ENCODE measurements at regions not wholly inside any gene's neighbourhood (a gene's known extent, or its start where the extent isn't known, plus 50 kb on each side); places are given as distances from the start of the nearest gene placed in this dataset.

DNA sequence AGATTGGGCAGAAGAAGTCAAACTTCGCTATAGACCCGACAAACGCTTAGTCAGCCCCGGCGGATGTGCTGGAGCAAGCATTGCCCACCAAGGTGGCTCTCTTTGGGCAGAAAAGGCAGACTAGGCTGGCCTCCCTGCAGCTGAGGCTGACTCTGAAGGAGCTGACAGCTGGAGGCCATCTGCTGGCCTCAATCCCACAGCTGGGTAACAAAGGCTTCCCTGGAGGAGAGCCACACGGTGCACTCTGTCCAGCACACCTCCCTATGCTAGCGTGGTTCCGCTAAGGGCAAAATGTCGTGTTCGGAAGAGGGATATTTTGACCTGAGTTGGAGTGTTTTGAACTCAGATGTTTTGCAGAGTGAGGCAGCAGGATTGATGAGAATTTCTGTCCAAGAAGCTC, 103.5 kb upstream of the PTCH1 start:
- intact Hi-C loops (cut with DNase I), result no loop called here
- peak in 1 of 4 donors; percentile 27 for DNase-seq
- Histone ChIP-seq H3K27ac (no peak overlapping the region), H3K36me3 (no peaks in the 10 kb centered on the region), H3K4me3 (no peak overlapping the region), H3K4me1 (no peaks in the 10 kb centered on the region), H3K27me3 (no peaks in the 10 kb centered on the region), H3K9me3 (no peaks in the 10 kb centered on the region)
- TF ChIP-seq, protein P1, sequence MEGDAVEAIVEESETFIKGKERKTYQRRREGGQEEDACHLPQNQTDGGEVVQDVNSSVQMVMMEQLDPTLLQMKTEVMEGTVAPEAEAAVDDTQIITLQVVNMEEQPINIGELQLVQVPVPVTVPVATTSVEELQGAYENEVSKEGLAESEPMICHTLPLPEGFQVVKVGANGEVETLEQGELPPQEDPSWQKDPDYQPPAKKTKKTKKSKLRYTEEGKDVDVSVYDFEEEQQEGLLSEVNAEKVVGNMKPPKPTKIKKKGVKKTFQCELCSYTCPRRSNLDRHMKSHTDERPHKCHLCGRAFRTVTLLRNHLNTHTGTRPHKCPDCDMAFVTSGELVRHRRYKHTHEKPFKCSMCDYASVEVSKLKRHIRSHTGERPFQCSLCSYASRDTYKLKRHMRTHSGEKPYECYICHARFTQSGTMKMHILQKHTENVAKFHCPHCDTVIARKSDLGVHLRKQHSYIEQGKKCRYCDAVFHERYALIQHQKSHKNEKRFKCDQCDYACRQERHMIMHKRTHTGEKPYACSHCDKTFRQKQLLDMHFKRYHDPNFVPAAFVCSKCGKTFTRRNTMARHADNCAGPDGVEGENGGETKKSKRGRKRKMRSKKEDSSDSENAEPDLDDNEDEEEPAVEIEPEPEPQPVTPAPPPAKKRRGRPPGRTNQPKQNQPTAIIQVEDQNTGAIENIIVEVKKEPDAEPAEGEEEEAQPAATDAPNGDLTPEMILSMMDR (IDR thresholded peaks at IDR 0.05), result no peak
- ATAC-seq, result no peak

DNA sequence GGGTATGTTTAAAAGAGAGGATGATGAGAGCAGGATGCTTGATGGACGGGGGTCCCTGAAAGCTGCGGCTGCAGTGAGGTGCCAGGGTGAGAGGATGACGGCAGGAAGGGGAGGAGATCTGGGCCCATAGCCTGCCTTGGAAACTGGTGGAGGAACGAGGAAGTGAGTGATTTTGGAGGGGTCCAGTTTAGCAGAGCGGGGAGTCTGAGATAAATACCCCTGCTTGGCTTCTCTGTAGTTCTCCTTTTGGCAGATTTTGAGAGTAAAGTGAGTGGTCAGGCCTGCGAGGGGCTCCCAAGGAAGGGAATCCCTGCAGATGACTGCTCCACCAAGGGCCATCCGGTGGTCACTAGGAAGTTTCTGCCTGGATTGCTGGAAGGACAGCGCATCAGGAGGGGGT, 98.5 kb upstream of the PTCH1 start:
- no peaks in the 10 kb centered on the region for H3K4me1 ChIP-seq
- intact Hi-C loops (cut with DNase I), result no loop called here
- H3K4me3 ChIP-seq, result no peak overlapping the region
- peaks cover 0 to 4% of the 10 kb centered on the region in 2 donors for H3K9me3 ChIP-seq
- H3K27me3 ChIP-seq, result no peaks in the 10 kb centered on the region
- ATAC-seq, result no peak
- TF ChIP-seq, protein P1 (IDR thresholded peaks at IDR 0.05), result no peak
- H3K27ac ChIP-seq, result no peak overlapping the region
- H3K36me3 ChIP-seq, result no peaks in the 10 kb centered on the region
- DNase-seq, result no peak

DNA sequence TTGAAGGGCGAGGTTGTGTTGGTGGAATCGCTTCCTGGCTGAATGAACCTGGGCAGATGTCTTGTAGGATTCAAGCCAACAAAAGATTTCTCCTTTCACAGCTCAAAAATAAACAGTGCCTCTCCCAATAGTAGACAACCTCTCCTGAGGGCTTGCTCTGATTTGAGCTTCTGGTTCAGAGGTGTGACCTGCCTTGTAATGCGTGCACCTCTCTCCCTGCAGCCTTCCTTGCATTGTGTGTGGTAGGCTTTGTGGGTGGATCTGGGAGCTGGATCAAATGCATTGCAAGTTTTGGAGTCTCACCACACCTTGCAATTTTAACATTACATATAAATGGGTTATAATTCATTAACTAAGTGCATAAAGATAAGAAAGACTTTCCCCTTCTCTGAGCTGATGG, 96.9 kb upstream of the PTCH1 start:
- TF ChIP-seq, protein P1 (IDR thresholded peaks at IDR 0.05), result no peak
- ATAC-seq, result no peak
- DNase-seq, result no peak
- peaks cover 0 to 4% of the 10 kb centered on the region in 2 donors for H3K9me3 ChIP-seq
- H3K27ac ChIP-seq, result no peak overlapping the region
- H3K4me3 ChIP-seq, result no peak overlapping the region
- no peaks in the 10 kb centered on the region for H3K36me3 ChIP-seq
- H3K27me3 ChIP-seq, result no peaks in the 10 kb centered on the region
- H3K4me1 ChIP-seq, result no peaks in the 10 kb centered on the region
- intact Hi-C loops (cut with DNase I), result no loop called here

DNA sequence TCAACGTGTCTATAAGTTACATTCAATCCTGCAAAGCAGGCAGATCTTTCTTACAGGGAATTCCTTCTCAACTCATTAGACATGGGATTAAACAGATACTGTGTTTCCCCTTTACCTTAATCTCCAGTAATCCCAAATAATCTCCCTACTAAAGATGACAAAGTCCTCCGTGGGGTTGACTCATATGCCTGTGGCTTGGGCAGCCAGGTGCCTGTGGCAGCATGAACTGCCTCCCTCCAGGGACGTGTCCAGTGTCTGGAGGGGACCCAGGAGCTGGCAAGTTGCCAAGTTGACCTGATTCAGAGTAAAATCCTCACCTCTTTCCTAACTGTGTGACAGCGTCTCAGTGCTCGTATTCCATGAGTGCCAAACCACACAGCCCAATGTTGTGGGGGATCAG, 94.6 kb upstream of the PTCH1 start:
- no peak for DNase-seq
- TF ChIP-seq, protein P1 (IDR thresholded peaks at IDR 0.05), result no peak
- no peaks in the 10 kb centered on the region for H3K36me3 ChIP-seq
- H3K27ac ChIP-seq, result no peak overlapping the region
- no peaks in the 10 kb centered on the region for H3K27me3 ChIP-seq
- ATAC-seq, result no peak
- intact Hi-C loops (cut with DNase I), result no loop called here
- no peaks in the 10 kb centered on the region for H3K4me1 ChIP-seq
- no peak overlapping the region for H3K4me3 ChIP-seq
- H3K9me3 ChIP-seq, result peaks cover 0 to 4% of the 10 kb centered on the region in 2 donors

DNA sequence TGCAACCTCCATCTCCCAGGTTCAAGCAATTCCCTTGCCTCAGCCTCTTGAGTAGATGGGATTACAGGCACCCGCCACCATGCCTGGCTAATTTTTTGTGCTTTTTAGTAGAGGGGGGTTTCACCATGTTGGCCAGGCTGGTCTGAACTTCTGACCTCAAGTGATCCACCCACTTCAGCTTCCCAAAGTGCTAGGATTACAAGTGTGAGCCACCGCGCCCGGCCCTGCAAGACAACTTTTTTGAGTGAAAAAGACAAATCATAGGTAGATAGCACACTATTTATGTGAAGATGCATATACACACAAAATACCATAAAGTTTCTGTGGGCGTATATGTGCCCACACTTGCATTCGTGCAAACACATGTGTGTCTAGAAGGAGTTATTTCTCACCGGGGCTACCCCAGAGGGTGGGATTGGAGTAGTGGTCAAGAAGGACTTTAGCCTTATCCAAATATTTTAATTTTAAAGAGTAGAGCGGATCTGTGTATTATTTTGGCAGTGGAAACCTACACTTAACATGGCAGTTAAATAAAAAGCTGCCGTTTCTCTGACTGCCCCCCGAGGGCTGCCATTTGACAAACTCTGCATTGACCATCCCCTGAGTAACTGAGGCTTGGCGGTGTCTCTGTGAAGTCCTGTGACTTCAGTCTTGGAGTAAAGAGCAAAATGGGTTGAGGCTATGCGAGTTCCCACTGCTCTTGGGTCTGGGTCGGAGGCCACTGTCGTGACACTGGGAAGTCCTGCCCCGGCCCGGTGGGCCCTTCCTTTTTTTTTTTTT, 93.4 kb upstream of the PTCH1 start:
- ATAC-seq (no peak), DNase-seq (no peak)
- Histone ChIP-seq H3K4me1 (no peaks in the 10 kb centered on the region), H3K36me3 (no peaks in the 10 kb centered on the region), H3K9me3 (peaks cover 0 to 4% of the 10 kb centered on the region in 2 donors), H3K27me3 (no peaks in the 10 kb centered on the region), H3K4me3 (no peak overlapping the region), H3K27ac (no peak overlapping the region)
- TF ChIP-seq, protein P1 (IDR thresholded peaks at IDR 0.05), result no peak
- intact Hi-C loops (cut with DNase I), result no loop called here
